SK-N-SH (cell line): ENCODE measurements at regions not wholly inside any gene's neighbourhood (a gene's known extent, or its start where the extent isn't known, plus 50 kb on each side); places are given as distances from the start of the nearest gene placed in this dataset.

Experiments used
- CTCF ChIA-PET: fragments of 300-600, 350-600 bp; formaldehyde crosslinking; extraction: SDS; loops from one replicate; lab custom pipeline; 2021; lab: Yijun Ruan, JAX
- POLR2A ChIA-PET: fragments of 350-600 bp; sonication (Branson Sonifier 250); formaldehyde crosslinking; extraction: SDS; loops from one replicate; lab custom pipeline; 2020; ENCODE audit warnings: antibody characterized with exemption, inconsistent platforms; lab: Yijun Ruan, JAX
- DNase-seq: peaks from one replicate; pipeline ENCODE4 v3.0.0; 2012
- H2AFZ ChIP-seq: fragments of 200-600 bp; sonication (generic); 2 replicates; pipeline ENCODE4 v1.8.1; 2016; ENCODE audit warnings: antibody characterized with exemption, mild to moderate bottlenecking, low read depth
- H3F3A ChIP-seq: fragments of 200-600 bp; sonication (generic); replicated peaks from 2 replicates; pipeline ENCODE3; 2016; ENCODE audit warnings: antibody characterized with exemption, mild to moderate bottlenecking; ENCODE audit not compliant: insufficient read depth
- H3K27ac ChIP-seq, 2 experiments: fragments of 200-500 bp in 1 of 2; fragments of 200-600 bp in 1 of 2; sonication (Bioruptor generic) in 1 of 2; sonication (generic), shearing (Covaris generic) in 1 of 2; 2 replicates each; pipeline versions ENCODE4 v1.5.1 to v1.6.1; 2014 to 2016; ENCODE audit warnings: low read depth in 2 of 2, inconsistent platforms in 1 of 2, low read length in 1 of 2, mild to moderate bottlenecking in 1 of 2, mixed read lengths in 1 of 2
- H3K27me3 ChIP-seq: fragments of 200-600 bp; sonication (generic), shearing (Covaris generic); 2 replicates; pipeline ENCODE4 v1.6.1; 2016; ENCODE audit warnings: mixed run types; ENCODE audit not compliant: insufficient read depth
- H3K36me3 ChIP-seq, 2 experiments: fragments of 200-500 bp in 1 of 2; fragments of 200-600 bp in 1 of 2; sonication (Bioruptor generic) in 1 of 2; sonication (generic) in 1 of 2; replicated peaks in 1 of 2; 2 replicates each; pipeline versions ENCODE3 to v1.5.1; 2014 to 2016; ENCODE audit warnings: low read length in 1 of 2, mild to moderate bottlenecking in 1 of 2; ENCODE audit not compliant: insufficient read depth in 2 of 2, control insufficient read depth in 1 of 2
- H3K4me1 ChIP-seq, 2 experiments: fragments of 200-500 bp in 1 of 2; fragments of 200-600 bp in 1 of 2; sonication (Bioruptor generic) in 1 of 2; sonication (generic), shearing (Covaris generic) in 1 of 2; 2 replicates each; pipeline versions ENCODE4 v1.5.1 to v1.6.1; 2014 to 2016; ENCODE audit warnings: low read depth in 1 of 2, low read length in 1 of 2, mixed run types in 1 of 2; ENCODE audit not compliant: insufficient read depth in 2 of 2, control insufficient read depth in 1 of 2
- H3K4me2 ChIP-seq: fragments of 200-600 bp; sonication (generic), shearing (Covaris generic); 2 replicates; pipeline ENCODE4 v1.6.1; 2017; ENCODE audit warnings: mixed run types
- H3K4me3 ChIP-seq, 2 experiments: fragments of 200-500 bp in 1 of 2; fragments of 200-600 bp in 1 of 2; sonication (Bioruptor generic) in 1 of 2; sonication (generic), shearing (Covaris generic) in 1 of 2; 2 replicates each; pipeline versions ENCODE4 v1.5.1 to v1.8.1; 2014 to 2016; ENCODE audit warnings: low read depth in 2 of 2, inconsistent platforms in 1 of 2, low read length in 1 of 2, mild to moderate bottlenecking in 1 of 2, mixed read lengths in 1 of 2, moderate library complexity in 1 of 2
- H3K79me2 ChIP-seq: fragments of 200-600 bp; sonication (generic); 2 replicates; pipeline ENCODE4 v1.8.1; 2017; ENCODE audit warnings: mild to moderate bottlenecking; ENCODE audit not compliant: insufficient read depth
- H3K9ac ChIP-seq: fragments of 200-600 bp; sonication (generic); 2 replicates; pipeline ENCODE4 v1.6.1; 2017; ENCODE audit warnings: mixed run types
- H3K9me2 ChIP-seq: fragments of 200-600 bp; sonication (generic); 2 replicates; pipeline ENCODE4 v1.6.1; 2017; ENCODE audit warnings: mixed run types
- H3K9me3 ChIP-seq: fragments of 200-600 bp; sonication (generic); 2 replicates; pipeline ENCODE4 v1.6.1; 2017; ENCODE audit warnings: mixed run types, mild to moderate bottlenecking, moderate library complexity
- H4K20me1 ChIP-seq: fragments of 200-600 bp; sonication (generic); 2 replicates; pipeline ENCODE4 v1.6.1; 2017; ENCODE audit warnings: mild to moderate bottlenecking, mixed run types; ENCODE audit not compliant: insufficient read depth
- FOXJ3 ChIP-seq: sonication (generic); formaldehyde crosslinking; IDR thresholded peaks from 2 replicates; pipeline ENCODE4 v1.5.1; 2020; ENCODE audit warnings: mild to moderate bottlenecking, missing genetic modification reagents
- SIN3A ChIP-seq: IDR thresholded peaks from 2 replicates; pipeline ENCODE4 v1.6.1; 2012; ENCODE audit warnings: low read depth, mild to moderate bottlenecking, low read length, moderate library complexity, borderline replicate concordance
- WGBS: methylation state at CpG from one replicate; pipeline ENCODE4 v1.1.6; 2017; ENCODE audit warnings: low lambda C conversion rate; 5-methylcytosine and 5-hydroxymethylcytosine counted together
- TF ChIP-seq, protein P1 (sequence below): IDR thresholded peaks from 2 replicates; pipeline ENCODE4 v1.4.0; 2012; ENCODE audit warnings: low read depth, borderline replicate concordance
- TF ChIP-seq, protein P2 (sequence below): IDR thresholded peaks from 2 replicates; pipeline ENCODE4 v1.6.1; 2012; ENCODE audit warnings: mild to moderate bottlenecking, low read depth, low read length, moderate library complexity
- TF ChIP-seq, protein P3 (sequence below): fragments of 150-350 bp; IDR thresholded peaks from 2 replicates; pipeline ENCODE4 v1.6.1; 2017; ENCODE audit warnings: antibody characterized with exemption, low read length, low read depth, borderline replicate concordance
- TF ChIP-seq, protein P4 (sequence below): IDR thresholded peaks from 2 replicates; pipeline ENCODE4 v1.4.0; 2012; ENCODE audit warnings: low read depth

DNA sequence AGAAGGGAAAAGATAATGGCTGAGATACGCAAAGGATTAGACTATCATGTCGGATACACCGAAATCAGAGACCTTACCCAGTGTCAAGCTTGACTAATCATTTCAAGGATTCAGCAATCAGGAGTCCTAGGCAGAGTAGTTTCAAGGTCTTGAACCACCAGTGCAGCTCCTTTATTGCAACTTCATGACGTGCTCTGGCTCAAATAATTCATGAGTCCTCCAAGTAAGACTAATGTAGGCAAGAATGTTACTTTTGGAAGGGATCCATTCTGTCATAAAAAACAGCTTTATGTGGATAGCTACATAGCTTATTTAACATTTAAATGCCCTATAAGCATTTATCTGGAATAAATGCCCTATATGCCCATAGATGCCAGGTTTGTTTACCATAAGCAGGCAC lies 123.2 kb downstream of the LMO3 start:
- TF ChIP-seq, protein P1, sequence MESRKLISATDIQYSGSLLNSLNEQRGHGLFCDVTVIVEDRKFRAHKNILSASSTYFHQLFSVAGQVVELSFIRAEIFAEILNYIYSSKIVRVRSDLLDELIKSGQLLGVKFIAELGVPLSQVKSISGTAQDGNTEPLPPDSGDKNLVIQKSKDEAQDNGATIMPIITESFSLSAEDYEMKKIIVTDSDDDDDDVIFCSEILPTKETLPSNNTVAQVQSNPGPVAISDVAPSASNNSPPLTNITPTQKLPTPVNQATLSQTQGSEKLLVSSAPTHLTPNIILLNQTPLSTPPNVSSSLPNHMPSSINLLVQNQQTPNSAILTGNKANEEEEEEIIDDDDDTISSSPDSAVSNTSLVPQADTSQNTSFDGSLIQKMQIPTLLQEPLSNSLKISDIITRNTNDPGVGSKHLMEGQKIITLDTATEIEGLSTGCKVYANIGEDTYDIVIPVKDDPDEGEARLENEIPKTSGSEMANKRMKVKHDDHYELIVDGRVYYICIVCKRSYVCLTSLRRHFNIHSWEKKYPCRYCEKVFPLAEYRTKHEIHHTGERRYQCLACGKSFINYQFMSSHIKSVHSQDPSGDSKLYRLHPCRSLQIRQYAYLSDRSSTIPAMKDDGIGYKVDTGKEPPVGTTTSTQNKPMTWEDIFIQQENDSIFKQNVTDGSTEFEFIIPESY = no peak
- TF ChIP-seq, protein P2, sequence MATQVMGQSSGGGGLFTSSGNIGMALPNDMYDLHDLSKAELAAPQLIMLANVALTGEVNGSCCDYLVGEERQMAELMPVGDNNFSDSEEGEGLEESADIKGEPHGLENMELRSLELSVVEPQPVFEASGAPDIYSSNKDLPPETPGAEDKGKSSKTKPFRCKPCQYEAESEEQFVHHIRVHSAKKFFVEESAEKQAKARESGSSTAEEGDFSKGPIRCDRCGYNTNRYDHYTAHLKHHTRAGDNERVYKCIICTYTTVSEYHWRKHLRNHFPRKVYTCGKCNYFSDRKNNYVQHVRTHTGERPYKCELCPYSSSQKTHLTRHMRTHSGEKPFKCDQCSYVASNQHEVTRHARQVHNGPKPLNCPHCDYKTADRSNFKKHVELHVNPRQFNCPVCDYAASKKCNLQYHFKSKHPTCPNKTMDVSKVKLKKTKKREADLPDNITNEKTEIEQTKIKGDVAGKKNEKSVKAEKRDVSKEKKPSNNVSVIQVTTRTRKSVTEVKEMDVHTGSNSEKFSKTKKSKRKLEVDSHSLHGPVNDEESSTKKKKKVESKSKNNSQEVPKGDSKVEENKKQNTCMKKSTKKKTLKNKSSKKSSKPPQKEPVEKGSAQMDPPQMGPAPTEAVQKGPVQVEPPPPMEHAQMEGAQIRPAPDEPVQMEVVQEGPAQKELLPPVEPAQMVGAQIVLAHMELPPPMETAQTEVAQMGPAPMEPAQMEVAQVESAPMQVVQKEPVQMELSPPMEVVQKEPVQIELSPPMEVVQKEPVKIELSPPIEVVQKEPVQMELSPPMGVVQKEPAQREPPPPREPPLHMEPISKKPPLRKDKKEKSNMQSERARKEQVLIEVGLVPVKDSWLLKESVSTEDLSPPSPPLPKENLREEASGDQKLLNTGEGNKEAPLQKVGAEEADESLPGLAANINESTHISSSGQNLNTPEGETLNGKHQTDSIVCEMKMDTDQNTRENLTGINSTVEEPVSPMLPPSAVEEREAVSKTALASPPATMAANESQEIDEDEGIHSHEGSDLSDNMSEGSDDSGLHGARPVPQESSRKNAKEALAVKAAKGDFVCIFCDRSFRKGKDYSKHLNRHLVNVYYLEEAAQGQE = no peak
- no peak overlapping the region for H3K4me3 ChIP-seq
- H3F3A ChIP-seq = no peaks in the 10 kb centered on the region
- no peak overlapping the region for H3K9ac ChIP-seq
- ChIA-PET CTCF (interaction anchor here (1.0 kb wide), 1 partner anchor 23 kb away, joined by 3 read pairs; no protein-coding TSS in a partner anchor), POLR2A (no interaction called here)
- H3K27ac ChIP-seq = no peak overlapping the region
- no peaks in the 10 kb centered on the region for H3K9me2 ChIP-seq
- no peaks in the 10 kb centered on the region for H3K27me3 ChIP-seq
- H3K36me3 ChIP-seq = no peaks in the 10 kb centered on the region
- no peak overlapping the region for H3K4me2 ChIP-seq
- H2AFZ ChIP-seq = no peak overlapping the region
- no peaks in the 10 kb centered on the region for H3K4me1 ChIP-seq
- H4K20me1 ChIP-seq = no peaks in the 10 kb centered on the region
- WGBS = 48% methylated on average over 4 of the region's 4 CpGs
- H3K79me2 ChIP-seq = no peaks in the 10 kb centered on the region
- DNase-seq = no peak
- H3K9me3 ChIP-seq = no peaks in the 10 kb centered on the region

- Histone ChIP-seq H4K20me1 (no peaks in the 10 kb centered on the region), H3K79me2 (no peaks in the 10 kb centered on the region), H3K9me2 (no peaks in the 10 kb centered on the region), H3K27me3 (no peaks in the 10 kb centered on the region), H3K4me3 (no peak overlapping the region), H3K9me3 (no peaks in the 10 kb centered on the region), H3K27ac (no peak overlapping the region), H3F3A (no peaks in the 10 kb centered on the region), H3K9ac (no peak overlapping the region), H3K36me3 (no peaks in the 10 kb centered on the region), H2AFZ (no peak overlapping the region), H3K4me2 (no peak overlapping the region), H3K4me1 (no peaks in the 10 kb centered on the region)
- no peak for DNase-seq
- ChIA-PET POLR2A (no interaction called here), CTCF (interaction anchor here (1.4 kb wide), 1 partner anchor 18 kb away, joined by 5 read pairs; no protein-coding TSS in a partner anchor)
- 56% methylated on average over 4 of the region's 4 CpGs for WGBS
- TF ChIP-seq SIN3A = no peak
- no peak for TF ChIP-seq FOXJ3
- TF ChIP-seq, protein P3, sequence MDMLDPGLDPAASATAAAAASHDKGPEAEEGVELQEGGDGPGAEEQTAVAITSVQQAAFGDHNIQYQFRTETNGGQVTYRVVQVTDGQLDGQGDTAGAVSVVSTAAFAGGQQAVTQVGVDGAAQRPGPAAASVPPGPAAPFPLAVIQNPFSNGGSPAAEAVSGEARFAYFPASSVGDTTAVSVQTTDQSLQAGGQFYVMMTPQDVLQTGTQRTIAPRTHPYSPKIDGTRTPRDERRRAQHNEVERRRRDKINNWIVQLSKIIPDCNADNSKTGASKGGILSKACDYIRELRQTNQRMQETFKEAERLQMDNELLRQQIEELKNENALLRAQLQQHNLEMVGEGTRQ = no peak
- TF ChIP-seq, protein P4, sequence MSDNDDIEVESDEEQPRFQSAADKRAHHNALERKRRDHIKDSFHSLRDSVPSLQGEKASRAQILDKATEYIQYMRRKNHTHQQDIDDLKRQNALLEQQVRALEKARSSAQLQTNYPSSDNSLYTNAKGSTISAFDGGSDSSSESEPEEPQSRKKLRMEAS = no peak
Observed at GRCh38 chr12:16492240-16492639, 113.7 kb downstream of the LMO3 start.
